ENCODE measurements at regions not wholly inside any gene's neighbourhood (a gene's known extent, or its start where the extent isn't known, plus 50 kb on each side); places are given as distances from the start of the nearest gene placed in this dataset.

- no peak overlapping the region for H3K4me2 ChIP-seq (ENCODE audit: insufficient read depth, low read length)
- H3K27ac ChIP-seq (ENCODE audit: low read depth, low read length), result no peak overlapping the region
- no peaks in the 10 kb centered on the region for H3K4me1 ChIP-seq (ENCODE audit: insufficient read depth, low read length)
- H3K79me2 ChIP-seq (ENCODE audit: insufficient read depth, low read length), result no peaks in the 10 kb centered on the region
- no peak for DNase-seq (ENCODE audit: insufficient read length, low spot score, missing footprints)
- no peaks in the 10 kb centered on the region for H3K36me3 ChIP-seq (ENCODE audit: insufficient read depth, low read length)
- H3K9me3 ChIP-seq (ENCODE audit: low read depth, low read length), result no peaks in the 10 kb centered on the region
- TF ChIP-seq, protein P1, sequence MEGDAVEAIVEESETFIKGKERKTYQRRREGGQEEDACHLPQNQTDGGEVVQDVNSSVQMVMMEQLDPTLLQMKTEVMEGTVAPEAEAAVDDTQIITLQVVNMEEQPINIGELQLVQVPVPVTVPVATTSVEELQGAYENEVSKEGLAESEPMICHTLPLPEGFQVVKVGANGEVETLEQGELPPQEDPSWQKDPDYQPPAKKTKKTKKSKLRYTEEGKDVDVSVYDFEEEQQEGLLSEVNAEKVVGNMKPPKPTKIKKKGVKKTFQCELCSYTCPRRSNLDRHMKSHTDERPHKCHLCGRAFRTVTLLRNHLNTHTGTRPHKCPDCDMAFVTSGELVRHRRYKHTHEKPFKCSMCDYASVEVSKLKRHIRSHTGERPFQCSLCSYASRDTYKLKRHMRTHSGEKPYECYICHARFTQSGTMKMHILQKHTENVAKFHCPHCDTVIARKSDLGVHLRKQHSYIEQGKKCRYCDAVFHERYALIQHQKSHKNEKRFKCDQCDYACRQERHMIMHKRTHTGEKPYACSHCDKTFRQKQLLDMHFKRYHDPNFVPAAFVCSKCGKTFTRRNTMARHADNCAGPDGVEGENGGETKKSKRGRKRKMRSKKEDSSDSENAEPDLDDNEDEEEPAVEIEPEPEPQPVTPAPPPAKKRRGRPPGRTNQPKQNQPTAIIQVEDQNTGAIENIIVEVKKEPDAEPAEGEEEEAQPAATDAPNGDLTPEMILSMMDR (IDR thresholded peaks at IDR 0.05; ENCODE audit: extremely low read depth, low read depth, low read length), result no peak
- H3K4me3 ChIP-seq (ENCODE audit: insufficient read depth, low read length), result no peak overlapping the region
- H2AFZ ChIP-seq (ENCODE audit: low read length), result no peak overlapping the region
- H4K20me1 ChIP-seq (ENCODE audit: insufficient read depth, low read length), result no peaks in the 10 kb centered on the region
- no peaks in the 10 kb centered on the region for H3K27me3 ChIP-seq (ENCODE audit: insufficient read depth, low read length)
Measured at GRCh38 chr12:125944446-125944845, 879.2 kb downstream of the AACS start.

- Histone ChIP-seq H3K36me3 (ENCODE audit: insufficient read depth, low read length) (no peaks in the 10 kb centered on the region), H3K4me1 (ENCODE audit: insufficient read depth, low read length) (no peaks in the 10 kb centered on the region), H2AFZ (ENCODE audit: low read length) (no peak overlapping the region), H3K4me2 (ENCODE audit: insufficient read depth, low read length) (no peak overlapping the region), H3K79me2 (ENCODE audit: insufficient read depth, low read length) (no peaks in the 10 kb centered on the region), H3K9me3 (ENCODE audit: low read depth, low read length) (peaks cover 5% of the 10 kb centered on the region), H3K4me3 (ENCODE audit: insufficient read depth, low read length) (no peak overlapping the region), H4K20me1 (ENCODE audit: insufficient read depth, low read length) (no peaks in the 10 kb centered on the region), H3K27me3 (ENCODE audit: insufficient read depth, low read length) (no peaks in the 10 kb centered on the region), H3K27ac (ENCODE audit: low read depth, low read length) (no peak overlapping the region)
- no peak for DNase-seq (ENCODE audit: insufficient read length, low spot score, missing footprints)
- TF ChIP-seq, protein P1 (IDR thresholded peaks at IDR 0.05; ENCODE audit: extremely low read depth, low read depth, low read length), result no peak
Measured at GRCh38 chr12:125949471-125949870, 884.2 kb downstream of the AACS start.

GRCh38 chr12:125954362-125954761 is 889.1 kb downstream of the AACS start:
- no peaks in the 10 kb centered on the region for H3K4me1 ChIP-seq (ENCODE audit: insufficient read depth, low read length)
- H2AFZ ChIP-seq (ENCODE audit: low read length), result no peak overlapping the region
- no peak overlapping the region for H3K27ac ChIP-seq (ENCODE audit: low read depth, low read length)
- H3K4me2 ChIP-seq (ENCODE audit: insufficient read depth, low read length), result no peak overlapping the region
- H3K79me2 ChIP-seq (ENCODE audit: insufficient read depth, low read length), result no peaks in the 10 kb centered on the region
- TF ChIP-seq, protein P1 (IDR thresholded peaks at IDR 0.05; ENCODE audit: extremely low read depth, low read depth, low read length), result no peak
- DNase-seq (ENCODE audit: insufficient read length, low spot score, missing footprints), result no peak
- H3K36me3 ChIP-seq (ENCODE audit: insufficient read depth, low read length), result no peaks in the 10 kb centered on the region
- H3K27me3 ChIP-seq (ENCODE audit: insufficient read depth, low read length), result no peaks in the 10 kb centered on the region
- no peak overlapping the region for H3K4me3 ChIP-seq (ENCODE audit: insufficient read depth, low read length)
- H4K20me1 ChIP-seq (ENCODE audit: insufficient read depth, low read length), result no peaks in the 10 kb centered on the region
- H3K9me3 ChIP-seq (ENCODE audit: low read depth, low read length), result peaks cover 5% of the 10 kb centered on the region

- TF ChIP-seq, protein P1 (IDR thresholded peaks at IDR 0.05; ENCODE audit: extremely low read depth, low read depth, low read length), result no peak
- Histone ChIP-seq H3K36me3 (ENCODE audit: insufficient read depth, low read length) (no peaks in the 10 kb centered on the region), H3K4me3 (ENCODE audit: insufficient read depth, low read length) (no peak overlapping the region), H3K79me2 (ENCODE audit: insufficient read depth, low read length) (no peaks in the 10 kb centered on the region), H3K4me2 (ENCODE audit: insufficient read depth, low read length) (no peak overlapping the region), H4K20me1 (ENCODE audit: insufficient read depth, low read length) (no peaks in the 10 kb centered on the region), H3K27me3 (ENCODE audit: insufficient read depth, low read length) (no peaks in the 10 kb centered on the region), H2AFZ (ENCODE audit: low read length) (no peak overlapping the region), H3K27ac (ENCODE audit: low read depth, low read length) (no peak overlapping the region), H3K4me1 (ENCODE audit: insufficient read depth, low read length) (no peaks in the 10 kb centered on the region), H3K9me3 (ENCODE audit: low read depth, low read length) (peaks cover 7% of the 10 kb centered on the region)
- DNase-seq (ENCODE audit: insufficient read length, low spot score, missing footprints), result no peak
Measured at GRCh38 chr12:125956186-125956585, 891.0 kb downstream of the AACS start.
